Karpas-422 (cell line): ENCODE measurements at regions not wholly inside any gene's neighbourhood (a gene's known extent, or its start where the extent isn't known, plus 50 kb on each side); places are given as distances from the start of the nearest gene placed in this dataset.

Experiments used
- DNase-seq: peaks from one replicate; pipeline ENCODE4 v3.0.0-alpha.2; 2015
- H2AFZ ChIP-seq: fragments of 200-600 bp; sonication (generic); 2 replicates; pipeline ENCODE4 v1.6.1; 2014; ENCODE audit warnings: antibody characterized with exemption, low read length, mixed read lengths
- H3K27ac ChIP-seq: fragments of 200-600 bp; sonication (generic); 2 replicates; pipeline ENCODE4 v1.5.1; 2014; ENCODE audit warnings: mild to moderate bottlenecking, low read length, moderate library complexity
- H3K27me3 ChIP-seq: fragments of 200-600 bp; sonication (generic); 2 replicates; pipeline ENCODE4 v1.6.1; 2014; ENCODE audit warnings: low read length, mixed read lengths
- H3K36me3 ChIP-seq: fragments of 200-600 bp; sonication (generic); 2 replicates; pipeline ENCODE4 v1.6.1; 2014; ENCODE audit warnings: low read length, mixed read lengths; ENCODE audit not compliant: insufficient read depth
- H3K4me1 ChIP-seq: fragments of 200-600 bp; sonication (generic); 2 replicates; pipeline ENCODE4 v1.6.1; 2014; ENCODE audit warnings: mild to moderate bottlenecking, low read length, mixed read lengths
- H3K4me2 ChIP-seq: fragments of 200-600 bp; sonication (generic); 2 replicates; pipeline ENCODE4 v1.6.1; 2014; ENCODE audit warnings: low read length, low read depth, mild to moderate bottlenecking; ENCODE audit not compliant: poor library complexity, severe bottlenecking
- H3K4me3 ChIP-seq: fragments of 200-600 bp; sonication (generic); 2 replicates; pipeline ENCODE4 v1.5.1; 2014; ENCODE audit warnings: mild to moderate bottlenecking, antibody characterized with exemption, low read length, mixed read lengths
- H3K79me2 ChIP-seq: fragments of 200-600 bp; sonication (generic); 2 replicates; pipeline ENCODE4 v1.6.1; 2014; ENCODE audit warnings: mild to moderate bottlenecking, low read length, mixed read lengths
- H3K9ac ChIP-seq: fragments of 200-600 bp; sonication (generic); 2 replicates; pipeline ENCODE4 v1.6.0; 2014; ENCODE audit warnings: low read length
- H3K9me2 ChIP-seq: fragments of 200-600 bp; sonication (generic), shearing (Covaris generic); replicated peaks from 2 replicates; pipeline ENCODE4 v1.6.0; 2014; ENCODE audit warnings: mild to moderate bottlenecking, low read length, moderate library complexity; ENCODE audit not compliant: insufficient read depth
- H3K9me3 ChIP-seq: fragments of 300-700, 200-600 bp; sonication (generic); 2 replicates; pipeline ENCODE4 v1.6.1; 2014; ENCODE audit warnings: low read length, mixed read lengths
- H4K20me1 ChIP-seq: fragments of 200-600 bp; sonication (generic); 2 replicates; pipeline ENCODE4 v1.6.1; 2014; ENCODE audit warnings: mild to moderate bottlenecking, antibody characterized with exemption, low read length, low read depth; ENCODE audit not compliant: insufficient read depth

GRCh38 chr1:25137521-25138395 is 94.5 kb downstream of the SYF2 start:
- Histone ChIP-seq H3K27ac (no peak overlapping the region), H3K27me3 (no peaks in the 10 kb centered on the region)

GRCh38 chr1:25137106-25137505 is 95.2 kb downstream of the SYF2 start:
- H3K27me3 ChIP-seq: no peaks in the 10 kb centered on the region
- H3K79me2 ChIP-seq: no peaks in the 10 kb centered on the region
- H3K4me3 ChIP-seq: no peak overlapping the region
- no peaks in the 10 kb centered on the region for H3K36me3 ChIP-seq
- H4K20me1 ChIP-seq: no peaks in the 10 kb centered on the region
- no peaks in the 10 kb centered on the region for H3K9me2 ChIP-seq
- H3K4me1 ChIP-seq: peaks cover 15% of the 10 kb centered on the region
- no peaks in the 10 kb centered on the region for H3K9me3 ChIP-seq
- no peak overlapping the region for H3K27ac ChIP-seq
- H3K4me2 ChIP-seq: no peak overlapping the region
- DNase-seq: no peak
- H3K9ac ChIP-seq: no peak overlapping the region
- no peak overlapping the region for H2AFZ ChIP-seq

More at GRCh38 chr1:25137521-25138395, 94.5 kb downstream of the SYF2 start:
- Histone ChIP-seq H3K4me2 (no peak overlapping the region), H3K9me2 (no peaks in the 10 kb centered on the region), H3K79me2 (no peaks in the 10 kb centered on the region), H3K9me3 (no peaks in the 10 kb centered on the region), H2AFZ (no peak overlapping the region), H3K4me1 (peaks cover 15% of the 10 kb centered on the region), H4K20me1 (no peaks in the 10 kb centered on the region), H3K9ac (no peak overlapping the region), H3K4me3 (no peak overlapping the region), H3K36me3 (no peaks in the 10 kb centered on the region)
- DNase-seq: no peak

GRCh38 chr1:25135909-25136308 is 96.4 kb downstream of the SYF2 start:
- Histone ChIP-seq H3K4me2 (no peak overlapping the region), H3K27ac (no peak overlapping the region), H2AFZ (no peak overlapping the region), H3K4me3 (no peak overlapping the region), H3K27me3 (no peaks in the 10 kb centered on the region), H3K9me3 (no peaks in the 10 kb centered on the region), H3K9ac (no peak overlapping the region), H3K36me3 (no peaks in the 10 kb centered on the region), H4K20me1 (no peaks in the 10 kb centered on the region), H3K9me2 (no peaks in the 10 kb centered on the region), H3K4me1 (peaks cover 14% of the 10 kb centered on the region), H3K79me2 (no peaks in the 10 kb centered on the region)
- DNase-seq: no peak

- Histone ChIP-seq H3K27me3 (no peaks in the 10 kb centered on the region), H3K36me3 (no peaks in the 10 kb centered on the region), H3K4me1 (peaks cover 4% of the 10 kb centered on the region), H3K27ac (no peak overlapping the region), H3K4me2 (no peak overlapping the region), H3K9me3 (no peaks in the 10 kb centered on the region), H3K79me2 (no peaks in the 10 kb centered on the region), H3K9ac (no peak overlapping the region), H2AFZ (no peak overlapping the region), H3K4me3 (no peak overlapping the region), H3K9me2 (no peaks in the 10 kb centered on the region), H4K20me1 (no peaks in the 10 kb centered on the region)
- no peak for DNase-seq
Observed at GRCh38 chr1:25134801-25135461, 97.4 kb downstream of the SYF2 start.

- no peak for DNase-seq
- Histone ChIP-seq H3K27me3 (no peaks in the 10 kb centered on the region), H2AFZ (no peak overlapping the region), H3K4me3 (no peak overlapping the region), H4K20me1 (no peaks in the 10 kb centered on the region), H3K79me2 (no peaks in the 10 kb centered on the region), H3K9ac (no peak overlapping the region), H3K4me1 (no peaks in the 10 kb centered on the region), H3K4me2 (no peak overlapping the region), H3K36me3 (no peaks in the 10 kb centered on the region), H3K27ac (no peak overlapping the region), H3K9me3 (no peaks in the 10 kb centered on the region), H3K9me2 (no peaks in the 10 kb centered on the region)
Observed at GRCh38 chr1:25134307-25134706, 98.0 kb downstream of the SYF2 start.

GRCh38 chr1:25131794-25132193 is 100.5 kb downstream of the SYF2 start:
- H4K20me1 ChIP-seq: no peaks in the 10 kb centered on the region
- no peaks in the 10 kb centered on the region for H3K36me3 ChIP-seq
- peaks cover 10% of the 10 kb centered on the region for H3K4me1 ChIP-seq
- no peaks in the 10 kb centered on the region for H3K27me3 ChIP-seq
- H2AFZ ChIP-seq: no peak overlapping the region
- no peak overlapping the region for H3K4me3 ChIP-seq
- no peaks in the 10 kb centered on the region for H3K9me2 ChIP-seq
- DNase-seq: no peak
- no peak overlapping the region for H3K4me2 ChIP-seq
- no peaks in the 10 kb centered on the region for H3K9me3 ChIP-seq
- no peak overlapping the region for H3K27ac ChIP-seq
- no peak overlapping the region for H3K9ac ChIP-seq
- no peaks in the 10 kb centered on the region for H3K79me2 ChIP-seq

- H3K4me3 ChIP-seq: no peak overlapping the region
- no peaks in the 10 kb centered on the region for H3K9me2 ChIP-seq
- H3K79me2 ChIP-seq: no peaks in the 10 kb centered on the region
- peaks cover 10% of the 10 kb centered on the region for H3K4me1 ChIP-seq
- no peak overlapping the region for H3K4me2 ChIP-seq
- no peaks in the 10 kb centered on the region for H3K36me3 ChIP-seq
- no peak for DNase-seq
- H4K20me1 ChIP-seq: no peaks in the 10 kb centered on the region
- no peak overlapping the region for H2AFZ ChIP-seq
- H3K9ac ChIP-seq: no peak overlapping the region
- no peak overlapping the region for H3K27ac ChIP-seq
- no peaks in the 10 kb centered on the region for H3K27me3 ChIP-seq
- no peaks in the 10 kb centered on the region for H3K9me3 ChIP-seq
Observed at GRCh38 chr1:25130895-25131294, 101.4 kb downstream of the SYF2 start.

GRCh38 chr1:25129380-25129779 is 102.9 kb downstream of the SYF2 start:
- Histone ChIP-seq H2AFZ (no peak overlapping the region), H3K27me3 (no peaks in the 10 kb centered on the region), H3K4me1 (peaks cover 10% of the 10 kb centered on the region), H3K4me2 (no peak overlapping the region), H3K27ac (no peak overlapping the region), H4K20me1 (no peaks in the 10 kb centered on the region), H3K9ac (no peak overlapping the region), H3K9me3 (no peaks in the 10 kb centered on the region), H3K9me2 (no peaks in the 10 kb centered on the region), H3K36me3 (no peaks in the 10 kb centered on the region), H3K79me2 (no peaks in the 10 kb centered on the region), H3K4me3 (no peak overlapping the region)
- no peak for DNase-seq
